Activated CD8-positive, alpha-beta T cell treated with anti-CD3 and anti-CD28 coated beads, Interleukin-2, amount 10 ng/mL, durations not matched to agents 7 days and 5 days (primary cell): ENCODE measurements at regions not wholly inside any gene's neighbourhood (a gene's known extent, or its start where the extent isn't known, plus 50 kb on each side); places are given as distances from the start of the nearest gene placed in this dataset.
"Not testable (repeated sequence)": the region's sequence is repeated elsewhere in the genome, so short reads cannot be mapped to it uniquely, and the experiment has no call there.

Source experiments
- ATAC-seq: fragments of 150-1000 bp; cut with Tn5 transposase; one replicate; pipeline ENCODE4 v1.10.0; 2021; ENCODE audit warnings: moderate library complexity
- CTCF ChIA-PET: fragments of 350-600 bp; sonication (Branson Sonifier 250); formaldehyde crosslinking; loops from one replicate; lab custom pipeline; 2021; ENCODE audit warnings: antibody characterized with exemption; lab: Charles Lee
- POLR2A ChIA-PET: fragments of 350-600 bp; sonication (Branson Sonifier 250); formaldehyde crosslinking; loops from one replicate; lab custom pipeline; 2021; ENCODE audit warnings: antibody characterized with exemption; lab: Charles Lee
- DNase-seq: peaks from one replicate; pipeline ENCODE4 v3.0.0-alpha.2; 2020
- H3K27ac Mint-ChIP-seq: one replicate; pipeline ENCODE4 v1.8.0; 2021; ENCODE audit warnings: mild to moderate bottlenecking, mixed read lengths
- H3K27me3 Mint-ChIP-seq: one replicate; pipeline ENCODE4 v1.8.0; 2021; ENCODE audit warnings: low read depth, mixed read lengths
- H3K36me3 Mint-ChIP-seq: one replicate; pipeline ENCODE4 v1.8.0; 2021; ENCODE audit warnings: low read depth, mixed read lengths
- H3K4me1 Mint-ChIP-seq: one replicate; pipeline ENCODE4 v1.8.0; 2021; ENCODE audit warnings: low read depth, mixed read lengths
- H3K4me3 Mint-ChIP-seq: one replicate; pipeline ENCODE4 v1.8.0; 2021; ENCODE audit warnings: mild to moderate bottlenecking, mixed read lengths
- H3K9me3 Mint-ChIP-seq: one replicate; pipeline ENCODE4 v1.8.0; 2022; ENCODE audit warnings: mixed read lengths; ENCODE audit not compliant: insufficient read depth

- ATAC-seq (no peak), DNase-seq (no peak)
- Mint-ChIP-seq H3K4me1 (peaks cover 10% of the 10 kb centered on the region), H3K27me3 (peaks cover 59% of the 10 kb centered on the region), H3K27ac (no peak overlapping the region), H3K4me3 (peak overlapping the region; percentile 5), H3K36me3 (peaks cover 7% of the 10 kb centered on the region), H3K9me3 (peaks cover 10% of the 10 kb centered on the region)
- ChIA-PET CTCF (no interaction called here), POLR2A (no interaction called here)
Measured at GRCh38 chr1:217134857-217135568, 411.8 kb upstream of the ESRRG start.

- ATAC-seq (no peak), DNase-seq (no peak)
- Mint-ChIP-seq H3K4me3 (no peak overlapping the region), H3K27me3 (peaks cover 56% of the 10 kb centered on the region), H3K9me3 (peaks cover 10% of the 10 kb centered on the region), H3K27ac (no peak overlapping the region), H3K36me3 (peaks cover 7% of the 10 kb centered on the region), H3K4me1 (peaks cover 10% of the 10 kb centered on the region)
- ChIA-PET POLR2A (no interaction called here), CTCF (no interaction called here)
Measured at GRCh38 chr1:217133958-217134856, 411.0 kb upstream of the ESRRG start.

GRCh38 chr1:217133092-217133491 lies 409.9 kb upstream of the ESRRG start:
- peaks cover 10% of the 10 kb centered on the region for H3K9me3 Mint-ChIP-seq

GRCh38 chr1:217123340-217123739 lies 400.1 kb upstream of the ESRRG start:
- H3K36me3 Mint-ChIP-seq, H3K9me3 Mint-ChIP-seq, DNase-seq, H3K4me3 Mint-ChIP-seq, POLR2A ChIA-PET, H3K4me1 Mint-ChIP-seq, H3K27me3 Mint-ChIP-seq, H3K27ac Mint-ChIP-seq, ATAC-seq, CTCF ChIA-PET: not testable (repeated sequence)

More at GRCh38 chr1:217133092-217133491, 409.9 kb upstream of the ESRRG start:
- ATAC-seq (no peak), DNase-seq (no peak)
- H3K4me1 Mint-ChIP-seq = peaks cover 10% of the 10 kb centered on the region
- peaks cover 45% of the 10 kb centered on the region for H3K27me3 Mint-ChIP-seq
- no peaks in the 10 kb centered on the region for H3K36me3 Mint-ChIP-seq
- CTCF ChIA-PET = no interaction called here
- no peak overlapping the region for H3K27ac Mint-ChIP-seq
- H3K4me3 Mint-ChIP-seq = no peak overlapping the region
- POLR2A ChIA-PET = no interaction called here

- no peak for DNase-seq
- ChIA-PET POLR2A (no interaction called here), CTCF (no interaction called here)
- Mint-ChIP-seq H3K27ac (no peak overlapping the region), H3K4me1 (no peaks in the 10 kb centered on the region), H3K27me3 (no peaks in the 10 kb centered on the region), H3K4me3 (no peak overlapping the region), H3K36me3 (no peaks in the 10 kb centered on the region), H3K9me3 (no peaks in the 10 kb centered on the region)
- ATAC-seq = no peak
Measured at GRCh38 chr1:217117973-217118465, 394.8 kb upstream of the ESRRG start.

GRCh38 chr1:217115404-217116380 lies 392.5 kb upstream of the ESRRG start:
- POLR2A ChIA-PET = no interaction called here

GRCh38 chr1:217109928-217110327 lies 386.7 kb upstream of the ESRRG start:
- CTCF ChIA-PET = no interaction called here
- no peaks in the 10 kb centered on the region for H3K27me3 Mint-ChIP-seq

More at GRCh38 chr1:217115404-217116380, 392.5 kb upstream of the ESRRG start:
- no peaks in the 10 kb centered on the region for H3K36me3 Mint-ChIP-seq
- no peak for ATAC-seq
- H3K4me1 Mint-ChIP-seq = no peaks in the 10 kb centered on the region
- H3K27me3 Mint-ChIP-seq = no peaks in the 10 kb centered on the region
- no peak for DNase-seq
- H3K27ac Mint-ChIP-seq = no peak overlapping the region
- CTCF ChIA-PET = no interaction called here
- no peak overlapping the region for H3K4me3 Mint-ChIP-seq
- H3K9me3 Mint-ChIP-seq = no peaks in the 10 kb centered on the region

GRCh38 chr1:217106231-217106901 lies 383.1 kb upstream of the ESRRG start:
- POLR2A ChIA-PET = interaction anchor here (0.7 kb wide), 1 partner anchor 21 kb away, joined by 3 read pairs; no protein-coding TSS in a partner anchor
- DNase-seq = no peak
- no peak overlapping the region for H3K4me3 Mint-ChIP-seq
- CTCF ChIA-PET = no interaction called here
- H3K36me3 Mint-ChIP-seq = no peaks in the 10 kb centered on the region
- H3K27me3 Mint-ChIP-seq = no peaks in the 10 kb centered on the region
- H3K9me3 Mint-ChIP-seq = no peaks in the 10 kb centered on the region
- no peak overlapping the region for H3K27ac Mint-ChIP-seq
- H3K4me1 Mint-ChIP-seq = no peaks in the 10 kb centered on the region
- no peak for ATAC-seq

More at GRCh38 chr1:217109928-217110327, 386.7 kb upstream of the ESRRG start:
- ATAC-seq (no peak), DNase-seq (no peak)
- Mint-ChIP-seq H3K27ac (no peak overlapping the region), H3K36me3 (no peaks in the 10 kb centered on the region), H3K4me3 (no peak overlapping the region), H3K4me1 (no peaks in the 10 kb centered on the region), H3K9me3 (no peaks in the 10 kb centered on the region)
- POLR2A ChIA-PET = no interaction called here

GRCh38 chr1:217105437-217105836 lies 382.2 kb upstream of the ESRRG start:
- no peak overlapping the region for H3K4me3 Mint-ChIP-seq
- CTCF ChIA-PET = no interaction called here
- ATAC-seq (no peak), DNase-seq (no peak)
- no peaks in the 10 kb centered on the region for H3K36me3 Mint-ChIP-seq
- no peaks in the 10 kb centered on the region for H3K27me3 Mint-ChIP-seq
- no peak overlapping the region for H3K27ac Mint-ChIP-seq
- POLR2A ChIA-PET = no interaction called here
- H3K9me3 Mint-ChIP-seq = no peaks in the 10 kb centered on the region
- H3K4me1 Mint-ChIP-seq = no peaks in the 10 kb centered on the region

GRCh38 chr1:217097819-217098218 lies 374.6 kb upstream of the ESRRG start:
- ATAC-seq (no peak), DNase-seq (no peak)
- no peaks in the 10 kb centered on the region for H3K27me3 Mint-ChIP-seq
- no peaks in the 10 kb centered on the region for H3K36me3 Mint-ChIP-seq
- ChIA-PET POLR2A (no interaction called here), CTCF (no interaction called here)
- H3K4me3 Mint-ChIP-seq = no peak overlapping the region
- H3K27ac Mint-ChIP-seq = no peak overlapping the region
- no peaks in the 10 kb centered on the region for H3K4me1 Mint-ChIP-seq
- H3K9me3 Mint-ChIP-seq = no peaks in the 10 kb centered on the region

GRCh38 chr1:217096200-217096599 lies 373.0 kb upstream of the ESRRG start:
- DNase-seq (no peak), ATAC-seq (no peak)
- CTCF ChIA-PET = no interaction called here
- Mint-ChIP-seq H3K4me1 (no peaks in the 10 kb centered on the region), H3K27me3 (peaks cover 3% of the 10 kb centered on the region), H3K9me3 (no peaks in the 10 kb centered on the region), H3K4me3 (no peak overlapping the region), H3K36me3 (no peaks in the 10 kb centered on the region), H3K27ac (no peak overlapping the region)
- POLR2A ChIA-PET = no interaction called here
